A673 (cell line): ENCODE measurements at regions not wholly inside any gene's neighbourhood (a gene's known extent, or its start where the extent isn't known, plus 50 kb on each side); places are given as distances from the start of the nearest gene placed in this dataset.
"Not testable (repeated sequence)": the region's sequence is repeated elsewhere in the genome, so short reads cannot be mapped to it uniquely, and the experiment has no call there.

Experiments used
- BruUV-seq: library from RNA; stranded (reverse); fragments of 400-500 nt; replicated peaks from 2 replicates; lab custom pipeline; 2021; lab: Mats Ljungman, UMichigan
- CTCF ChIA-PET: fragments of 300-600 bp; sonication (Branson Sonifier 250); formaldehyde crosslinking; loops from one replicate; lab custom pipeline; 2022; ENCODE audit warnings: antibody characterized with exemption; lab: Charles Lee
- POLR2A ChIA-PET: fragments of 300-600 bp; sonication (Branson Sonifier 250); formaldehyde crosslinking; loops from one replicate; lab custom pipeline; 2022; ENCODE audit warnings: antibody characterized with exemption; ENCODE audit not compliant: low non-redundant PET; lab: Charles Lee
- DNase-seq: peaks from one replicate; pipeline ENCODE4 v3.0.0-alpha.2; 2015; ENCODE audit warnings: low spot score
- H3K27ac ChIP-seq: fragments of 200-600 bp; sonication (generic); 2 replicates; pipeline ENCODE4 v1.5.1; 2016; ENCODE audit warnings: mixed run types, low read depth, mild to moderate bottlenecking, mixed read lengths, antibody characterized with exemption, low read length; ENCODE audit not compliant: poor library complexity, severe bottlenecking
- H3K27me3 ChIP-seq: fragments of 200-600 bp; sonication (generic); replicated peaks from 2 replicates; pipeline ENCODE4 v1.6.1; 2017; ENCODE audit warnings: mixed run types, low read depth, mild to moderate bottlenecking, mixed read lengths, antibody characterized with exemption, low read length; ENCODE audit not compliant: insufficient read depth, poor library complexity
- H3K36me3 ChIP-seq: fragments of 200-600 bp; sonication (generic); 2 replicates; pipeline ENCODE4 v1.6.1; 2016; ENCODE audit warnings: mixed run types, mild to moderate bottlenecking, mixed read lengths, antibody characterized with exemption, low read length; ENCODE audit not compliant: insufficient read depth, poor library complexity, severe bottlenecking
- H3K4me1 ChIP-seq: fragments of 200-600 bp; sonication (generic); 2 replicates; pipeline ENCODE4 v1.6.1; 2017; ENCODE audit warnings: mixed run types, mild to moderate bottlenecking, mixed read lengths, antibody characterized with exemption, low read length; ENCODE audit not compliant: insufficient read depth, poor library complexity, severe bottlenecking
- H3K4me3 ChIP-seq: fragments of 200-600 bp; sonication (generic); 2 replicates; pipeline ENCODE4 v1.5.1; 2016; ENCODE audit warnings: low read depth, mixed run types, mild to moderate bottlenecking, mixed read lengths, low read length; ENCODE audit not compliant: poor library complexity, severe bottlenecking
- H3K9me3 ChIP-seq: fragments of 200-600 bp; sonication (generic); 2 replicates; pipeline ENCODE4 v1.6.1; 2016; ENCODE audit warnings: mixed run types, low read depth, mild to moderate bottlenecking, mixed read lengths, antibody characterized with exemption, low read length; ENCODE audit not compliant: poor library complexity, severe bottlenecking
- intact Hi-C: fragments of 100-400 bp; cut with micrococcal nuclease; formaldehyde crosslinking; loops from one replicate; pipeline ENCODE4 v1.10.0; 2022; ENCODE audit not compliant: unreplicated experiment

- H3K9me3 ChIP-seq, BruUV-seq, CTCF ChIA-PET, POLR2A ChIA-PET, H3K27me3 ChIP-seq, H3K4me3 ChIP-seq, H3K4me1 ChIP-seq, H3K27ac ChIP-seq, H3K36me3 ChIP-seq, intact Hi-C loops, DNase-seq: not testable (repeated sequence)
Measured at GRCh38 chr1:206280683-206281082, 77.3 kb downstream of the SRGAP2 start.

- H3K27ac ChIP-seq, DNase-seq, H3K27me3 ChIP-seq, intact Hi-C loops, H3K4me1 ChIP-seq, BruUV-seq, CTCF ChIA-PET, H3K9me3 ChIP-seq, POLR2A ChIA-PET, H3K36me3 ChIP-seq, H3K4me3 ChIP-seq: not testable (repeated sequence)
Measured at GRCh38 chr1:206281912-206282654, 78.7 kb downstream of the SRGAP2 start.

GRCh38 chr1:206285024-206285960, 82.0 kb downstream of the SRGAP2 start:
- H3K4me1 ChIP-seq, H3K27me3 ChIP-seq, DNase-seq, CTCF ChIA-PET, H3K36me3 ChIP-seq, intact Hi-C loops, H3K9me3 ChIP-seq, H3K27ac ChIP-seq, POLR2A ChIA-PET, BruUV-seq, H3K4me3 ChIP-seq: not testable (repeated sequence)

GRCh38 chr1:206287759-206288158, 84.4 kb downstream of the SRGAP2 start:
- H3K4me1 ChIP-seq, DNase-seq, H3K27ac ChIP-seq, H3K9me3 ChIP-seq, H3K27me3 ChIP-seq, BruUV-seq, intact Hi-C loops, H3K36me3 ChIP-seq, CTCF ChIA-PET, POLR2A ChIA-PET, H3K4me3 ChIP-seq: not testable (repeated sequence)

GRCh38 chr1:206288453-206288852, 85.1 kb downstream of the SRGAP2 start:
- BruUV-seq, H3K36me3 ChIP-seq, H3K27ac ChIP-seq, H3K9me3 ChIP-seq, H3K27me3 ChIP-seq, intact Hi-C loops, H3K4me1 ChIP-seq, DNase-seq, H3K4me3 ChIP-seq, CTCF ChIA-PET, POLR2A ChIA-PET: not testable (repeated sequence)

- H3K27ac ChIP-seq, DNase-seq, H3K9me3 ChIP-seq, intact Hi-C loops, CTCF ChIA-PET, H3K27me3 ChIP-seq, H3K36me3 ChIP-seq, POLR2A ChIA-PET, BruUV-seq, H3K4me3 ChIP-seq, H3K4me1 ChIP-seq: not testable (repeated sequence)
Measured at GRCh38 chr1:206297145-206298031, 94.0 kb downstream of the SRGAP2 start.

- intact Hi-C loops, BruUV-seq: not testable (repeated sequence)
Measured at GRCh38 chr1:206298032-206298392, 94.7 kb downstream of the SRGAP2 start.

More at GRCh38 chr1:206298032-206298392, 94.7 kb downstream of the SRGAP2 start:
- H3K4me1 ChIP-seq, H3K27me3 ChIP-seq, H3K27ac ChIP-seq, POLR2A ChIA-PET, H3K9me3 ChIP-seq, H3K4me3 ChIP-seq, H3K36me3 ChIP-seq, CTCF ChIA-PET, DNase-seq: not testable (repeated sequence)
